Liver (tissue), 8 donors: ENCODE measurements at regions not wholly inside any gene's neighbourhood (a gene's known extent, or its start where the extent isn't known, plus 50 kb on each side); places are given as distances from the start of the nearest gene placed in this dataset.

ENCODE experiments used
- DNase-seq: peaks from one replicate; pipeline ENCODE4 v3.0.0-alpha.2; 2017; ENCODE audit warnings: low spot score
- H3K27ac ChIP-seq, 2 donors: one replicate each; pipeline ENCODE4 v1.7.0; 2013; ENCODE audit warnings: inconsistent platforms in 2 of 2, low read length in 2 of 2, control low read depth in 1 of 2, low read depth in 1 of 2, mild to moderate bottlenecking in 1 of 2
- H3K27me3 ChIP-seq, 4 donors: one replicate each; pipeline versions ENCODE4 v1.6.1 to v1.7.0; 2013; ENCODE audit warnings: low read length in 3 of 4, inconsistent platforms in 1 of 4, mild to moderate bottlenecking in 1 of 4, moderate library complexity in 1 of 4; ENCODE audit not compliant: control insufficient read depth in 4 of 4, insufficient read depth in 4 of 4
- H3K36me3 ChIP-seq, 4 donors: one replicate each; pipeline versions ENCODE4 v1.6.1 to v1.7.0; 2013; ENCODE audit warnings: low read length in 3 of 4, mild to moderate bottlenecking in 3 of 4, low read depth in 1 of 4, moderate library complexity in 1 of 4; ENCODE audit not compliant: control insufficient read depth in 4 of 4, insufficient read depth in 3 of 4
- H3K4me1 ChIP-seq, 4 donors: one replicate each; pipeline versions ENCODE4 v1.6.1 to v1.7.0; 2013; ENCODE audit warnings: low read length in 3 of 4, mild to moderate bottlenecking in 3 of 4, moderate library complexity in 1 of 4; ENCODE audit not compliant: control insufficient read depth in 4 of 4, insufficient read depth in 4 of 4
- H3K4me3 ChIP-seq, 3 donors: one replicate each; pipeline versions ENCODE4 v1.6.1 to v1.7.0; 2013; ENCODE audit warnings: low read length in 3 of 3, control low read depth in 1 of 3, low read depth in 1 of 3, mild to moderate bottlenecking in 1 of 3
- H3K9ac ChIP-seq, 2 donors: one replicate each; pipeline ENCODE4 v1.7.0; 2013; ENCODE audit warnings: low read length in 2 of 2, mild to moderate bottlenecking in 2 of 2, moderate library complexity in 2 of 2, control low read depth in 1 of 2, low read depth in 1 of 2
- H3K9me3 ChIP-seq, 4 donors: one replicate each; pipeline versions ENCODE4 v1.6.1 to v1.7.0; 2013; ENCODE audit warnings: low read length in 3 of 4; ENCODE audit not compliant: control insufficient read depth in 4 of 4
- EGR1 ChIP-seq, 2 donors: IDR thresholded peaks; 2 replicates each; pipeline ENCODE4 v1.6.1; 2016 to 2018; ENCODE audit warnings: antibody characterized with exemption in 2 of 2, low read depth in 2 of 2
- FOXA1 ChIP-seq: IDR thresholded peaks from 2 replicates; pipeline ENCODE4 v1.6.1; 2016; ENCODE audit warnings: antibody characterized with exemption
- FOXA2 ChIP-seq: IDR thresholded peaks from 2 replicates; pipeline ENCODE4 v1.6.1; 2016; ENCODE audit warnings: antibody characterized with exemption
- GABPA ChIP-seq, 2 donors: IDR thresholded peaks in 1 of 2; conservative IDR thresholded peaks in 1 of 2; 2 replicates each; pipeline ENCODE4 v1.6.1; 2016; ENCODE audit warnings: antibody characterized with exemption in 2 of 2, mild to moderate bottlenecking in 1 of 2, moderate library complexity in 1 of 2
- HNF4A ChIP-seq, 2 donors: conservative IDR thresholded peaks; 2 replicates each; pipeline ENCODE4 v1.6.1; 2016; ENCODE audit warnings: antibody characterized with exemption in 2 of 2, mild to moderate bottlenecking in 2 of 2
- HNF4G ChIP-seq: IDR thresholded peaks from 2 replicates; pipeline ENCODE4 v1.6.1; 2016; ENCODE audit warnings: antibody characterized with exemption
- JUND ChIP-seq, 2 donors: IDR thresholded peaks; 2 replicates each; pipeline ENCODE4 v1.6.1; 2016; ENCODE audit warnings: antibody characterized with exemption in 2 of 2
- NR2F2 ChIP-seq: IDR thresholded peaks from 2 replicates; pipeline ENCODE4 v1.6.1; 2016; ENCODE audit warnings: antibody characterized with exemption
- RAD21 ChIP-seq, 2 donors: IDR thresholded peaks; 2 replicates each; pipeline ENCODE4 v1.6.1; 2016; ENCODE audit warnings: antibody characterized with exemption in 2 of 2, mild to moderate bottlenecking in 2 of 2
- RXRA ChIP-seq, 2 donors: IDR thresholded peaks; 2 replicates each; pipeline ENCODE4 v1.6.1; 2017 to 2018; ENCODE audit warnings: antibody characterized with exemption in 2 of 2, mild to moderate bottlenecking in 1 of 2
- SP1 ChIP-seq: IDR thresholded peaks from 2 replicates; pipeline ENCODE4 v1.6.1; 2018; ENCODE audit warnings: antibody characterized with exemption, mild to moderate bottlenecking
- TAF1 ChIP-seq: conservative IDR thresholded peaks from 2 replicates; pipeline ENCODE4 v1.6.1; 2016; ENCODE audit warnings: antibody characterized with exemption, mild to moderate bottlenecking
- YY1 ChIP-seq: IDR thresholded peaks from 2 replicates; pipeline ENCODE4 v1.6.1; 2016; ENCODE audit warnings: antibody characterized with exemption, mild to moderate bottlenecking
- WGBS: extraction: QIAGEN DNeasy Blood & Tissue Kit; methylation state at CpG from one replicate; pipeline ENCODE4 v1.1.7; 2013; 5-methylcytosine and 5-hydroxymethylcytosine counted together
- TF ChIP-seq, protein P1 (sequence below): fragments of 150-350 bp; IDR thresholded peaks from 2 replicates; pipeline ENCODE4 v1.5.1; 2017; ENCODE audit warnings: improper control_type of control experiment, low read depth, low read length; ENCODE audit not compliant: missing input control
- TF ChIP-seq, protein P2 (sequence below): IDR thresholded peaks from 2 replicates; pipeline ENCODE4 v1.6.1; 2016; ENCODE audit warnings: antibody characterized with exemption
- TF ChIP-seq, protein P3 (sequence below): IDR thresholded peaks from 2 replicates; pipeline ENCODE4 v1.6.1; 2016; ENCODE audit warnings: antibody characterized with exemption
- TF ChIP-seq, protein P4 (sequence below): IDR thresholded peaks from 2 replicates; pipeline ENCODE4 v1.6.1; 2016; ENCODE audit warnings: antibody characterized with exemption
- donor health status: healthy.
- donor health status: healthy.
- donor health status: healthy.
- donor health status: healthy.
- donor health status: healthy.

DNA sequence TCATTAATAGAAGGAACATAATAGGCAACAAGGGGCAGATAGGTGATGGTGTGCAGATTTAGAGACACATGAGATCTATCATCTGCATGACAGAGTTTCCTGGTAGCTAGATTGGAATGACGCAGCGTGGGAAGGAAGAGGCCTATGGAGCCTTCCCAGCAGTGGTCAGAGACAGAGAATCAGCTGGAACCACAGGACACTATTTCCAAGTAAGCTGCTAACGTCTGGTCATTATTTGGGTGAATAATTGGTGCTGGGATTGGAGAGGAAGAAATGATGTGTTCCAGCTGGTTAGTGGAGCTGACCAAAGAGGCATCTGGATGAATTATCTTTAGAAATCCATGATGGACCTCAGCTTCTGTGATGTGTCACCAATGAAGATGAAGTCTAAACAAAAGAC lies 91.2 kb upstream of the PRR16 start:
- no peak overlapping the region for H3K9ac ChIP-seq
- H3K27ac ChIP-seq, result no peak overlapping the region
- no peaks in the 10 kb centered on the region for H3K27me3 ChIP-seq
- no peaks in the 10 kb centered on the region for H3K9me3 ChIP-seq
- H3K36me3 ChIP-seq, result no peaks in the 10 kb centered on the region
- DNase-seq, result no peak
- WGBS, result 64% methylated on average over 3 of the region's 3 CpGs
- no peak overlapping the region for H3K4me3 ChIP-seq
- H3K4me1 ChIP-seq, result no peaks in the 10 kb centered on the region
- TF ChIP-seq YY1 (no peak), FOXA2 (no peak), RXRA (IDR thresholded peaks at IDR 0.05) (no peak), SP1 (no peak), HNF4G (no peak), GABPA (IDR thresholded peaks at IDR 0.05 in 1 of 2, conservative IDR thresholded peaks at IDR 0.05 in 1 of 2) (no peak), EGR1 (IDR thresholded peaks at IDR 0.05; ENCODE audit: low read depth in 2 of 2) (no peak), TAF1 (no peak), RAD21 (IDR thresholded peaks at IDR 0.05) (no peak), FOXA1 (no peak), HNF4A (conservative IDR thresholded peaks at IDR 0.05) (no peak), NR2F2 (no peak)
- TF ChIP-seq, protein P1, sequence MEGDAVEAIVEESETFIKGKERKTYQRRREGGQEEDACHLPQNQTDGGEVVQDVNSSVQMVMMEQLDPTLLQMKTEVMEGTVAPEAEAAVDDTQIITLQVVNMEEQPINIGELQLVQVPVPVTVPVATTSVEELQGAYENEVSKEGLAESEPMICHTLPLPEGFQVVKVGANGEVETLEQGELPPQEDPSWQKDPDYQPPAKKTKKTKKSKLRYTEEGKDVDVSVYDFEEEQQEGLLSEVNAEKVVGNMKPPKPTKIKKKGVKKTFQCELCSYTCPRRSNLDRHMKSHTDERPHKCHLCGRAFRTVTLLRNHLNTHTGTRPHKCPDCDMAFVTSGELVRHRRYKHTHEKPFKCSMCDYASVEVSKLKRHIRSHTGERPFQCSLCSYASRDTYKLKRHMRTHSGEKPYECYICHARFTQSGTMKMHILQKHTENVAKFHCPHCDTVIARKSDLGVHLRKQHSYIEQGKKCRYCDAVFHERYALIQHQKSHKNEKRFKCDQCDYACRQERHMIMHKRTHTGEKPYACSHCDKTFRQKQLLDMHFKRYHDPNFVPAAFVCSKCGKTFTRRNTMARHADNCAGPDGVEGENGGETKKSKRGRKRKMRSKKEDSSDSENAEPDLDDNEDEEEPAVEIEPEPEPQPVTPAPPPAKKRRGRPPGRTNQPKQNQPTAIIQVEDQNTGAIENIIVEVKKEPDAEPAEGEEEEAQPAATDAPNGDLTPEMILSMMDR, result no peak
- TF ChIP-seq, protein P2, sequence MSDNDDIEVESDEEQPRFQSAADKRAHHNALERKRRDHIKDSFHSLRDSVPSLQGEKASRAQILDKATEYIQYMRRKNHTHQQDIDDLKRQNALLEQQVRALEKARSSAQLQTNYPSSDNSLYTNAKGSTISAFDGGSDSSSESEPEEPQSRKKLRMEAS, result no peak

DNA sequence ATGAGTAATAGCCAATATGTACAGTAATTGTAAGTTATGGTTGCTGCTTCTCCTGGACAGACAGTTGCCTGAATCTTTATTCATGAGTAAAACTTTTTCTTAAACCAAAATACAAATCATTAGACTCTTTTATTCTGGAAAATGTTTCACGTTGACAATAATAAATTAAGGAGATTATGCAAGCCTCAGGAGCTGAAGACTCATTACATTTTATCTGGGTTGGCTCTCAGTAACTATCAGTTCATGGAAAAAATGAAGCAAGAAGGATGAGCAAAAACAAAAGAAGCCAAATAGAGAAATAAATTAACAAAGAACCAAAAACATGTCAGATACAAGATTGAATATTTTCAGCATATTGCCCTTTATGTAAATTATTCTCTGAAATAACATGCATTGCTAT lies 88.9 kb upstream of the PRR16 start:
- no peak for TF ChIP-seq EGR1 (IDR thresholded peaks at IDR 0.05; ENCODE audit: low read depth in 2 of 2)
- no peak for TF ChIP-seq RXRA (IDR thresholded peaks at IDR 0.05)
- TF ChIP-seq, protein P2, result no peak
- TF ChIP-seq, protein P3, sequence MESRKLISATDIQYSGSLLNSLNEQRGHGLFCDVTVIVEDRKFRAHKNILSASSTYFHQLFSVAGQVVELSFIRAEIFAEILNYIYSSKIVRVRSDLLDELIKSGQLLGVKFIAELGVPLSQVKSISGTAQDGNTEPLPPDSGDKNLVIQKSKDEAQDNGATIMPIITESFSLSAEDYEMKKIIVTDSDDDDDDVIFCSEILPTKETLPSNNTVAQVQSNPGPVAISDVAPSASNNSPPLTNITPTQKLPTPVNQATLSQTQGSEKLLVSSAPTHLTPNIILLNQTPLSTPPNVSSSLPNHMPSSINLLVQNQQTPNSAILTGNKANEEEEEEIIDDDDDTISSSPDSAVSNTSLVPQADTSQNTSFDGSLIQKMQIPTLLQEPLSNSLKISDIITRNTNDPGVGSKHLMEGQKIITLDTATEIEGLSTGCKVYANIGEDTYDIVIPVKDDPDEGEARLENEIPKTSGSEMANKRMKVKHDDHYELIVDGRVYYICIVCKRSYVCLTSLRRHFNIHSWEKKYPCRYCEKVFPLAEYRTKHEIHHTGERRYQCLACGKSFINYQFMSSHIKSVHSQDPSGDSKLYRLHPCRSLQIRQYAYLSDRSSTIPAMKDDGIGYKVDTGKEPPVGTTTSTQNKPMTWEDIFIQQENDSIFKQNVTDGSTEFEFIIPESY, result no peak
- TF ChIP-seq, protein P4, sequence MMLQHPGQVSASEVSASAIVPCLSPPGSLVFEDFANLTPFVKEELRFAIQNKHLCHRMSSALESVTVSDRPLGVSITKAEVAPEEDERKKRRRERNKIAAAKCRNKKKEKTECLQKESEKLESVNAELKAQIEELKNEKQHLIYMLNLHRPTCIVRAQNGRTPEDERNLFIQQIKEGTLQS, result no peak
- TF ChIP-seq, protein P1, result no peak
- no peak for TF ChIP-seq NR2F2
- TF ChIP-seq YY1, result no peak
- no peak for TF ChIP-seq FOXA2
- no peak for TF ChIP-seq GABPA (IDR thresholded peaks at IDR 0.05 in 1 of 2, conservative IDR thresholded peaks at IDR 0.05 in 1 of 2)
- TF ChIP-seq JUND (IDR thresholded peaks at IDR 0.05), result no peak
- TF ChIP-seq RAD21 (IDR thresholded peaks at IDR 0.05), result no peak
- no peak for TF ChIP-seq TAF1
- Histone ChIP-seq H3K4me1 (no peaks in the 10 kb centered on the region), H3K27me3 (no peaks in the 10 kb centered on the region)

More for the DNA sequence above, 88.9 kb upstream of the PRR16 start:
- H3K27ac ChIP-seq, result no peak overlapping the region
- H3K4me3 ChIP-seq, result no peak overlapping the region
- DNase-seq, result no peak
- no peaks in the 10 kb centered on the region for H3K36me3 ChIP-seq
- H3K9ac ChIP-seq, result no peak overlapping the region
- WGBS, result 62% methylated on average over 1 of the region's 1 CpG
- H3K9me3 ChIP-seq, result peaks cover 0 to 1% (median 0%) of the 10 kb centered on the region in 4 donors
